Stimulated activated effector memory CD8-positive, alpha-beta T cell treated with anti-CD3 and anti-CD28 coated beads, Interleukin-12 subunit alpha, Interleukin-12 subunit beta, amount 100 ng/mL, for 72 hours (primary cell): ENCODE measurements at regions not wholly inside any gene's neighbourhood (a gene's known extent, or its start where the extent isn't known, plus 50 kb on each side); places are given as distances from the start of the nearest gene placed in this dataset.

Experiments used
- ATAC-seq: fragments of 150-1000 bp; cut with Tn5 transposase; 2 replicates; pipeline ENCODE4 v1.10.0; 2021
- DNase-seq, 2 donors: peaks; one replicate each; pipeline ENCODE4 v3.0.0; 2021 to 2022; ENCODE audit warnings: low spot score in 2 of 2
- H3K27ac Mint-ChIP-seq: one replicate; pipeline ENCODE4 v1.8.0; 2022; ENCODE audit warnings: mild to moderate bottlenecking, mixed read lengths
- H3K36me3 Mint-ChIP-seq: one replicate; pipeline ENCODE4 v1.8.0; 2022; ENCODE audit warnings: mild to moderate bottlenecking, mixed read lengths
- H3K4me1 Mint-ChIP-seq: one replicate; pipeline ENCODE4 v1.8.0; 2022; ENCODE audit warnings: mixed read lengths
- H3K4me3 Mint-ChIP-seq: one replicate; pipeline ENCODE4 v1.8.0; 2022; ENCODE audit warnings: mild to moderate bottlenecking, mixed read lengths
- H3K9me3 Mint-ChIP-seq: one replicate; pipeline ENCODE4 v1.8.0; 2022; ENCODE audit warnings: mixed read lengths

GRCh38 chr5:88938488-88938887, 55.5 kb upstream of the MEF2C start:
- Mint-ChIP-seq H3K4me3 (no peak overlapping the region), H3K9me3 (peaks cover 7% of the 10 kb centered on the region), H3K27ac (no peak overlapping the region), H3K4me1 (no peaks in the 10 kb centered on the region), H3K36me3 (no peaks in the 10 kb centered on the region)
- DNase-seq (no peak), ATAC-seq (no peak)

- DNase-seq (no peak), ATAC-seq (no peak)
- Mint-ChIP-seq H3K9me3 (peaks cover 7% of the 10 kb centered on the region), H3K36me3 (no peaks in the 10 kb centered on the region), H3K4me3 (no peak overlapping the region), H3K27ac (no peak overlapping the region), H3K4me1 (no peaks in the 10 kb centered on the region)
These were observed 54.4 kb upstream of the MEF2C start for GRCh38 chr5:88937406-88937805.

- no peak for ATAC-seq
- no peaks in the 10 kb centered on the region for H3K4me1 Mint-ChIP-seq
- no peak for DNase-seq
- no peak overlapping the region for H3K4me3 Mint-ChIP-seq
- no peak overlapping the region for H3K27ac Mint-ChIP-seq
- H3K9me3 Mint-ChIP-seq: peaks cover 7% of the 10 kb centered on the region
- H3K36me3 Mint-ChIP-seq: no peaks in the 10 kb centered on the region
These were observed 51.5 kb upstream of the MEF2C start for GRCh38 chr5:88934439-88934838.
